Natural killer cell (primary cell): ENCODE measurements at regions not wholly inside any gene's neighbourhood (a gene's known extent, or its start where the extent isn't known, plus 50 kb on each side); places are given as distances from the start of the nearest gene placed in this dataset.

Source experiments
- ATAC-seq, 3 donors: fragments of 150-1000 bp in 2 of 3; fragments of 200-7000 bp in 1 of 3; cut with Tn5 transposase; 1 replicate in 1 of 3; 2 replicates in 2 of 3; pipeline ENCODE4 v1.10.0; 2021; ENCODE audit warnings: mild to moderate bottlenecking in 2 of 3, moderate library complexity in 2 of 3
- DNase-seq, 2 donors: peaks; one replicate each; pipeline versions ENCODE4 v3.0.0 to v3.0.0-alpha.2; 2013 to 2021; ENCODE audit warnings: mixed read lengths in 1 of 2
- H3K27ac ChIP-seq: one replicate; pipeline ENCODE4 v1.5.1; 2013; ENCODE audit warnings: mild to moderate bottlenecking, low read length
- H3K27me3 ChIP-seq: one replicate; pipeline ENCODE4 v1.6.1; 2013; ENCODE audit warnings: low read length; ENCODE audit not compliant: control insufficient read depth, insufficient read depth
- H3K36me3 ChIP-seq: one replicate; pipeline ENCODE4 v1.6.1; 2013; ENCODE audit warnings: low read length; ENCODE audit not compliant: control insufficient read depth, insufficient read depth
- H3K4me1 ChIP-seq: one replicate; pipeline ENCODE4 v1.6.1; 2013; ENCODE audit warnings: low read length; ENCODE audit not compliant: control insufficient read depth, insufficient read depth
- H3K4me3 ChIP-seq: one replicate; pipeline ENCODE4 v1.5.1; 2013; ENCODE audit warnings: low read length
- H3K9me3 ChIP-seq: one replicate; pipeline ENCODE4 v1.6.1; 2013; ENCODE audit warnings: low read length; ENCODE audit not compliant: control insufficient read depth, insufficient read depth
- H3K27ac Mint-ChIP-seq, 2 donors: one replicate each; pipeline ENCODE4 v1.8.0; 2022; ENCODE audit warnings: mild to moderate bottlenecking in 2 of 2, mixed read lengths in 2 of 2, moderate library complexity in 1 of 2
- H3K27me3 Mint-ChIP-seq, 2 donors: one replicate each; pipeline ENCODE4 v1.8.0; 2022; ENCODE audit warnings: low read depth in 2 of 2, mixed read lengths in 2 of 2
- H3K36me3 Mint-ChIP-seq: one replicate; pipeline ENCODE4 v1.8.0; 2022; ENCODE audit warnings: mixed read lengths
- H3K4me1 Mint-ChIP-seq, 2 donors: one replicate each; pipeline ENCODE4 v1.8.0; 2022; ENCODE audit warnings: mixed read lengths in 2 of 2
- H3K4me3 Mint-ChIP-seq: one replicate; pipeline ENCODE4 v1.8.0; 2022; ENCODE audit warnings: mild to moderate bottlenecking, moderate library complexity, mixed read lengths
- H3K9me3 Mint-ChIP-seq, 2 donors: one replicate each; pipeline ENCODE4 v1.8.0; 2022; ENCODE audit warnings: mixed read lengths in 2 of 2
- whole genome bisulfite sequencing: methylation state at CpG from one replicate; pipeline ENCODE4 v1.1.7; 2013; ENCODE audit warnings: missing lambda C conversion rate; ENCODE audit not compliant: insufficient coverage; 5-methylcytosine and 5-hydroxymethylcytosine counted together
- intact Hi-C: fragments of 100-400 bp; cut with micrococcal nuclease; formaldehyde crosslinking; loops from one replicate; pipeline ENCODE4 v1.14.2; 2022
- TF ChIP-seq, protein P1 (sequence below): fragments of 200-600 bp; IDR thresholded peaks from one replicate; pipeline ENCODE4 v1.8.0; 2022; ENCODE audit warnings: antibody characterized with exemption

DNA sequence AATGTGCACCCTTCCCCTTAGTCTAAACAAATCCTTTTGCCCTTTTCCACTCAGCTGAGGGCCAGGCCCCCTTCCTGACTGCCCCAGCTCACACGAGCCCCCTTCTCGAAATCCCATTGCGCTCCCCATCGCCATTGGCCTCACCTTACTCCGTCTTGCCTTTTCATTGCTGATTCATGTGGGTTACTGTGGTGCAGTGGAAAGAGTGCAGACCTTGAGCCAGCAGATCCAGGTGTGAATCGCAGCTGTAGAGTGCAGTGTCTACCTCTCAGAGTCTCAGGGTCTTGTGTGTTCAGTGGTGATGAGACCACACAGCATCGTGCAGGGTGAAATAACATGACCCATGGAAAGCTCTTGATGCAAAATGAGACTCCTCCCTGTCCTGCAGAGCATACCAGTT, 132.4 kb upstream of the APCDD1 start:
- H3K4me3 ChIP-seq = no peak overlapping the region
- H3K4me3 Mint-ChIP-seq = no peak overlapping the region
- no peaks in the 10 kb centered on the region for H3K9me3 ChIP-seq
- TF ChIP-seq, protein P1, sequence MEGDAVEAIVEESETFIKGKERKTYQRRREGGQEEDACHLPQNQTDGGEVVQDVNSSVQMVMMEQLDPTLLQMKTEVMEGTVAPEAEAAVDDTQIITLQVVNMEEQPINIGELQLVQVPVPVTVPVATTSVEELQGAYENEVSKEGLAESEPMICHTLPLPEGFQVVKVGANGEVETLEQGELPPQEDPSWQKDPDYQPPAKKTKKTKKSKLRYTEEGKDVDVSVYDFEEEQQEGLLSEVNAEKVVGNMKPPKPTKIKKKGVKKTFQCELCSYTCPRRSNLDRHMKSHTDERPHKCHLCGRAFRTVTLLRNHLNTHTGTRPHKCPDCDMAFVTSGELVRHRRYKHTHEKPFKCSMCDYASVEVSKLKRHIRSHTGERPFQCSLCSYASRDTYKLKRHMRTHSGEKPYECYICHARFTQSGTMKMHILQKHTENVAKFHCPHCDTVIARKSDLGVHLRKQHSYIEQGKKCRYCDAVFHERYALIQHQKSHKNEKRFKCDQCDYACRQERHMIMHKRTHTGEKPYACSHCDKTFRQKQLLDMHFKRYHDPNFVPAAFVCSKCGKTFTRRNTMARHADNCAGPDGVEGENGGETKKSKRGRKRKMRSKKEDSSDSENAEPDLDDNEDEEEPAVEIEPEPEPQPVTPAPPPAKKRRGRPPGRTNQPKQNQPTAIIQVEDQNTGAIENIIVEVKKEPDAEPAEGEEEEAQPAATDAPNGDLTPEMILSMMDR = no peak
- no peaks in the 10 kb centered on the region for H3K27me3 Mint-ChIP-seq
- 78% methylated on average over 7 of the region's 7 CpGs for WGBS
- no peaks in the 10 kb centered on the region for H3K9me3 Mint-ChIP-seq
- no peaks in the 10 kb centered on the region for H3K36me3 ChIP-seq
- ATAC-seq (no peak), DNase-seq (no peak)
- no peak overlapping the region for H3K27ac ChIP-seq
- H3K27ac Mint-ChIP-seq = no peak overlapping the region
- peaks cover under 1% of the 10 kb centered on the region for H3K4me1 ChIP-seq
- H3K27me3 ChIP-seq = no peaks in the 10 kb centered on the region
- H3K36me3 Mint-ChIP-seq = no peaks in the 10 kb centered on the region
- no peaks in the 10 kb centered on the region for H3K4me1 Mint-ChIP-seq
- intact Hi-C loops = no loop called here

DNA sequence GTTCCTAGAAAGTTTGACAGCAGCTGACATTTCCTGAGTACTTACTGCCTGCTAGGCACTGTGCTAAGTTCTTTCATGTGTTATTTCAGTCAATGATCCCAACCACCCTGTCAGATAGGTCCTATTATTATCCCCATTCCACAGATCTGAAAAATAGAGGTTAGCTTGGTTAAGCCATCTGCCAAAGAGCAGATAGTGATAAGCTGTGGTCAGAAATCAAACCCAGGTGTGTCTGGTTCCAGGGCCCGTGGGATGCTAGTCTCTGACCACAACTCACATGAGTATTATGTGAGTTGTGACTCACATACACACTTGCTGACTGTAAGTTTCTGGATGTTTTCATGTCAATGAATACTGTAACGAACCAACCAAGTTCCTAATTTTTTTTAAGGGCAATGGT, 132.0 kb upstream of the APCDD1 start:
- Mint-ChIP-seq H3K4me1 (no peaks in the 10 kb centered on the region), H3K4me3 (no peak overlapping the region), H3K27me3 (no peaks in the 10 kb centered on the region), H3K27ac (no peak overlapping the region), H3K36me3 (no peaks in the 10 kb centered on the region), H3K9me3 (no peaks in the 10 kb centered on the region)
- H3K4me1 ChIP-seq = no peaks in the 10 kb centered on the region
- H3K4me3 ChIP-seq = no peak overlapping the region
- DNase-seq (no peak), ATAC-seq (no peak)
- no peaks in the 10 kb centered on the region for H3K36me3 ChIP-seq
- no peaks in the 10 kb centered on the region for H3K27me3 ChIP-seq
- no peak overlapping the region for H3K27ac ChIP-seq
- no peaks in the 10 kb centered on the region for H3K9me3 ChIP-seq
- TF ChIP-seq, protein P1 = no peak
- 50% methylated on average over 2 of the region's 2 CpGs for WGBS
- intact Hi-C loops = no loop called here

DNA sequence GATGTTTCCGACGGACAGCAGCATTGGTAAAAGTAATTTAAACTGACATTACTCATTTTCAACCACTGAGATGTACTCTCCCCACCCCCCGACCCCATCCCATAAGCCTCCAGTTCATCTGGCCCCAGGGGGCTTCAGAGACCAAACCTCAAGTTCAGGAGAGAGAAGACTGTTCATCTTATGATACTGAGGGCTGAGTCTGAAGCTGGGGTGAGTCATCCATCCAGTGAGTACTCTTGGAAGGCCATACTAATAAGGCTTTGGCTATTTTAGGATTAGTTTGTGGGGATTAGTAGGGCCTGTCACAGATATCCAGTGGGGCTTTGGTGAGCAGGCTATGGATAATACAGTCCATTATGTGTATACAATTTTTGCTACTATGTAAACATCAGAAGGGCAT, 125.3 kb upstream of the APCDD1 start:
- Mint-ChIP-seq H3K4me3 (no peak overlapping the region), H3K27me3 (no peaks in the 10 kb centered on the region), H3K4me1 (no peaks in the 10 kb centered on the region), H3K27ac (no peak overlapping the region), H3K36me3 (no peaks in the 10 kb centered on the region), H3K9me3 (no peaks in the 10 kb centered on the region)
- intact Hi-C loops = no loop called here
- no peak for ATAC-seq
- TF ChIP-seq, protein P1 = no peak
- Histone ChIP-seq H3K36me3 (no peaks in the 10 kb centered on the region), H3K4me1 (no peaks in the 10 kb centered on the region), H3K27me3 (no peaks in the 10 kb centered on the region), H3K4me3 (no peak overlapping the region), H3K27ac (no peak overlapping the region), H3K9me3 (no peaks in the 10 kb centered on the region)
- WGBS = 91% methylated on average over 3 of the region's 3 CpGs
- no peak for DNase-seq

DNA sequence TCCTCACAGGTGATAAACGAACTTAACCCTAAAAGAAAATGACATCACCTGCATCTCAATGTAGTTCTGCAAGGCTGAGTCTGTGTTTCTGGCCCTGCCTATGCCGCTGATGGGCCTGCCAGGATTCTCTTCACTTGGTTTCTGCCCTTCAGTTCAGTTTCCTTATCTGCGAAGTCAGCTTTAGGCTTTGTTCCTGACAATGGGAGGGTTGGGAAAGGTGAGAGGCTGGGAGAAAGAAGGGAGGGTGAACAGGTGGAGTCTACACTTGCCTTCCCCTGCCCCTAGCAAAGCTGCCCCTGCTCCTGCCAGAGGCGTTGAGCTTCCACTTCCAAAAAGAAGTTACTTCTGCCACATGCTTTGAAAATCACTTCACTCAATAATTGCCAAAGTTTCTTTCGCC, 124.0 kb upstream of the APCDD1 start:
- Mint-ChIP-seq H3K4me1 (no peaks in the 10 kb centered on the region), H3K27ac (no peak overlapping the region), H3K4me3 (no peak overlapping the region), H3K9me3 (no peaks in the 10 kb centered on the region), H3K36me3 (no peaks in the 10 kb centered on the region), H3K27me3 (no peaks in the 10 kb centered on the region)
- Histone ChIP-seq H3K9me3 (no peaks in the 10 kb centered on the region), H3K4me1 (no peaks in the 10 kb centered on the region), H3K27me3 (no peaks in the 10 kb centered on the region), H3K36me3 (no peaks in the 10 kb centered on the region), H3K4me3 (no peak overlapping the region), H3K27ac (no peak overlapping the region)
- 69% methylated on average over 4 of the region's 5 CpGs for WGBS
- DNase-seq (no peak), ATAC-seq (no peak)
- TF ChIP-seq, protein P1 = no peak
- intact Hi-C loops = no loop called here
